Suprapubic skin (tissue), 3 donors: ENCODE measurements at regions not wholly inside any gene's neighbourhood (a gene's known extent, or its start where the extent isn't known, plus 50 kb on each side); places are given as distances from the start of the nearest gene placed in this dataset.

ENCODE experiments used
- CTCF ChIP-seq, 2 donors: fragments of 200-600 bp in 1 of 2; fragments of 450-650 bp in 1 of 2; sonication (generic) in 1 of 2; IDR thresholded peaks; one replicate each; pipeline ENCODE4 v1.5.1; 2016 to 2019; ENCODE audit warnings: antibody characterized with exemption in 2 of 2, mild to moderate bottlenecking in 1 of 2, moderate library complexity in 1 of 2
- EP300 ChIP-seq: sonication (generic); formaldehyde crosslinking; IDR thresholded peaks from one replicate; pipeline ENCODE4 v1.6.1; 2017; ENCODE audit warnings: antibody characterized with exemption

GRCh38 chr18:1861473-1861872, 709.8 kb downstream of the METTL4 start:
- TF ChIP-seq CTCF (IDR thresholded peaks at IDR 0.05): no peak
- no peak for TF ChIP-seq EP300
